ENCODE measurements at regions not wholly inside any gene's neighbourhood (a gene's known extent, or its start where the extent isn't known, plus 50 kb on each side); places are given as distances from the start of the nearest gene placed in this dataset.

- DNase-seq (no peak), ATAC-seq (no peak)
- WGBS, 2 donors, result 89 to 90% methylated on average over 4 to 6 of the region's 6 CpGs
- no peaks in the 10 kb centered on the region for H3K36me3 ChIP-seq
- no peaks in the 10 kb centered on the region for H3K9me3 ChIP-seq
- no peaks in the 10 kb centered on the region for H3K4me1 ChIP-seq
- intact Hi-C loops (cut with DNase I), result loop anchor here in 1 of 10 donors (10.0 kb wide), 1 partner anchor 60 kb away; no protein-coding TSS in a partner anchor
- TF ChIP-seq, protein P1, sequence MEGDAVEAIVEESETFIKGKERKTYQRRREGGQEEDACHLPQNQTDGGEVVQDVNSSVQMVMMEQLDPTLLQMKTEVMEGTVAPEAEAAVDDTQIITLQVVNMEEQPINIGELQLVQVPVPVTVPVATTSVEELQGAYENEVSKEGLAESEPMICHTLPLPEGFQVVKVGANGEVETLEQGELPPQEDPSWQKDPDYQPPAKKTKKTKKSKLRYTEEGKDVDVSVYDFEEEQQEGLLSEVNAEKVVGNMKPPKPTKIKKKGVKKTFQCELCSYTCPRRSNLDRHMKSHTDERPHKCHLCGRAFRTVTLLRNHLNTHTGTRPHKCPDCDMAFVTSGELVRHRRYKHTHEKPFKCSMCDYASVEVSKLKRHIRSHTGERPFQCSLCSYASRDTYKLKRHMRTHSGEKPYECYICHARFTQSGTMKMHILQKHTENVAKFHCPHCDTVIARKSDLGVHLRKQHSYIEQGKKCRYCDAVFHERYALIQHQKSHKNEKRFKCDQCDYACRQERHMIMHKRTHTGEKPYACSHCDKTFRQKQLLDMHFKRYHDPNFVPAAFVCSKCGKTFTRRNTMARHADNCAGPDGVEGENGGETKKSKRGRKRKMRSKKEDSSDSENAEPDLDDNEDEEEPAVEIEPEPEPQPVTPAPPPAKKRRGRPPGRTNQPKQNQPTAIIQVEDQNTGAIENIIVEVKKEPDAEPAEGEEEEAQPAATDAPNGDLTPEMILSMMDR (IDR thresholded peaks at IDR 0.05), result no peak
- H3K27ac ChIP-seq, result no peak overlapping the region
- no peak overlapping the region for H3K4me3 ChIP-seq
- peaks cover 0 to 8% (median 0%) of the 10 kb centered on the region in 7 donors for H3K27me3 ChIP-seq
Measured at GRCh38 chrX:69034451-69034850, 130.8 kb downstream of the PJA1 start.

- TF ChIP-seq, protein P1 (IDR thresholded peaks at IDR 0.05), result no peak
- Histone ChIP-seq H3K27ac (no peak overlapping the region), H3K4me1 (peaks cover 0 to 3% (median 0%) of the 10 kb centered on the region in 9 donors), H3K9me3 (no peaks in the 10 kb centered on the region), H3K27me3 (peaks cover 0 to 13% (median 0%) of the 10 kb centered on the region in 7 donors), H3K4me3 (no peak overlapping the region), H3K36me3 (no peaks in the 10 kb centered on the region)
- 85 to 96% methylated on average over 5 to 6 of the region's 6 CpGs for WGBS, 2 donors
- DNase-seq (no peak), ATAC-seq (no peak)
- intact Hi-C loops (cut with DNase I), result loop anchor here in 1 of 10 donors (10.0 kb wide), 1 partner anchor 61 kb away; no protein-coding TSS in a partner anchor
Measured at GRCh38 chrX:69033936-69034335, 131.3 kb downstream of the PJA1 start.

- H3K36me3 ChIP-seq, result no peaks in the 10 kb centered on the region
- TF ChIP-seq, protein P1 (IDR thresholded peaks at IDR 0.05), result no peak
- no peak for ATAC-seq
- H3K27ac ChIP-seq, result no peak overlapping the region
- DNase-seq, result no peak
- intact Hi-C loops (cut with DNase I), result loop anchor here in 1 of 10 donors (10.0 kb wide), 1 partner anchor 62 kb away; no protein-coding TSS in a partner anchor
- peaks cover 0 to 15% (median 0%) of the 10 kb centered on the region in 9 donors for H3K4me1 ChIP-seq
- no peak overlapping the region for H3K4me3 ChIP-seq
- no peaks in the 10 kb centered on the region for H3K9me3 ChIP-seq
- WGBS, 2 donors, result 86 to 100% methylated on average over 1 of the region's 1 CpG
- H3K27me3 ChIP-seq, result peaks cover 0 to 14% (median 0%) of the 10 kb centered on the region in 7 donors
Measured at GRCh38 chrX:69032601-69033000, 132.7 kb downstream of the PJA1 start.

DNA sequence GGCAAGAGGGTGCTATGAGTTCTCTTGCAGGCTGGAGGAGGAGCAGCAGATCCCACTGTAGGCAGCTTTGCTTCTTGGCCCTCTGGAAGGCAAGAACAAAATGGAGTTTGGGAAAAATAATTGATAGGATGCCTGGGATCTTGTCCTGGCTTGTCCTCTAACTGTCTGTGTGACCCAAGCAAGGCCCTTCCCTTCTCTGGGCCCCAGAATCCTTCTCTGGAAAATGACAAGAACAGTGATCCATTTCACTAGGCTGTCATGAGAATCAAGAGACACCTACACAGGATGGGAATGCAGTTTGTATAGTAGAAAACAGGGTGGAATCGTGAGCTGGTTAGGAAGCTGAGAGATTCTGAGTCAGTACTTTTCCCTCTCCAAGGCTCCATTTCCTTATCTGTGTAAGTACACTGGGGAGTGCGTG, 133.3 kb downstream of the PJA1 start:
- Histone ChIP-seq H3K4me1 (peaks cover 0 to 21% (median 4%) of the 10 kb centered on the region in 9 donors), H3K36me3 (no peaks in the 10 kb centered on the region), H3K9me3 (no peaks in the 10 kb centered on the region), H3K4me3 (no peak overlapping the region), H3K27ac (no peak overlapping the region), H3K27me3 (peaks cover 0 to 14% (median 0%) of the 10 kb centered on the region in 7 donors)
- no peak for ATAC-seq
- intact Hi-C loops (cut with DNase I), result loop anchor here in 1 of 10 donors (10.0 kb wide), 1 partner anchor 63 kb away; no protein-coding TSS in a partner anchor
- no peak for DNase-seq
- TF ChIP-seq, protein P1 (IDR thresholded peaks at IDR 0.05), result no peak
- 58 to 65% methylated on average over 2 of the region's 2 CpGs for WGBS, 2 donors

Data from heart right ventricle (tissue), 16 donors.